D341Med (cell line): ENCODE measurements at regions not wholly inside any gene's neighbourhood (a gene's known extent, or its start where the extent isn't known, plus 50 kb on each side); places are given as distances from the start of the nearest gene placed in this dataset.
"Not testable (repeated sequence)": the region's sequence is repeated elsewhere in the genome, so short reads cannot be mapped to it uniquely, and the experiment has no call there.

Experiments
- DNase-seq: peaks from one replicate; pipeline ENCODE4 v3.0.0; 2012; ENCODE audit warnings: low spot score

DNA sequence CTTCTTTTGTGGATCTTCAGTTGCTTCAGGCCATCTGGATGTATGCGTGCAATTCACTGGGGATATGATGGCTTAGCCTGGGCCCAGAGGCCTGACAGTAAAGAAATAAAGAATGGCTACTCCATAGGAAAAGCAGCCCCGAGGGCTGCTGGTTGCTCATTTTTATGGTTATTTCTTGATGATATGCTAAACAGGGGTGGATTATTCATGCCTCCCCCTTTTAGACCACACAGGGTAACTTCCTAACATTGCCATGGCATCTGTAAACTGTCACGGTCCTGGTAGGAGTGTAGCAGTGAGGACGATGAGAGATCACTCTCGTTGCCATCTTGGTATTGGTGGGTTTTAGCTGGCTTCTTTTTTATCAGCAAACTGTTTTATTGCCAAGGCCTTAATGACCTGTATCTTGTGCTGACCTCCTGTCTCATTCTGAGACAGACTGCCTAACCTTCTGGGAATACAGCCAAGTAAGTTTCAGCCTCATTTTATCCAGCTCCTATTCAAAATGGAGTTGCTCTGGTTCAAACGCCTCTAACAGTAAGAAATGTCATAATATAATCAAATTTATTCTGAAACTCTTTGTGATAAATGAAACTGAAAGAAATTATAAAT, 60.5 kb downstream of the DSEL start:
- DNase-seq = no peak

DNA sequence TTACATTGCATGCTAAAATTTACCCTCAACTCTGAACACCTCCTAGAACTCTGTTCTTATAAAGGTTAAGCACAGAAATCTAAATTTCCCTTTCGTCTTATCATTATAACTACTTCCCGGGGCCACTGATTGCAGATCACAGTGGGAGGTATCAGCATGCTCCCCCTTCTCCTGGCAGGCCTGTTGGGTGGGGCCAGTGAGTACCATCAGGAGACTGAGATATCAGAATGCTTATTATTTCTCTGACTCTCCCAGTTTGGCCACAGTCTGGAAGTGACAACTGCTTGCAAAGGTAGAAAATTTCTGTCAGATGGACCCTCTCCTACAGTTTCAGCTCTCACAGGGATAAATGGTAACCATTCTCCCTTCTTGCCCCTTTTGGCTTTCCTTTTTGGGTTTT, 62.6 kb downstream of the DSEL start:
- DNase-seq = no peak

DNA sequence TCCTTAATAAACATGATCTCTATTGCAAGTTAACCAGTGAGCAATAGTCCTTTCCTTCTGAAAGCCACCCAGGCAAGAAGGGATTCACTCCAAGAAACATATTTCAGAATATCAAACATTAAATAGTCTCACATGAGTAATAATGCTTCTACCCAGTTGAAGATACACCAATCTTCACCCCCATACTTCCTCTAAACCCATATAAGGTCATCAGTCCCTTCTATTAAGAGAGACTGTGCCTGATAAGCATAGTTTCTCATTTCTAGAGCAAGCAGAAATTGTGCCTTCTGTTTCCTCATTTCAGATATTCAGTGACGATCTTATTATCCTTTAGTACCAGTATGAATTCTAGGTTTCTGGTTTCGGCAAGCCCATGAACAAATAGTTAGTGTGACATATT, 64.6 kb downstream of the DSEL start:
- no peak for DNase-seq

DNA sequence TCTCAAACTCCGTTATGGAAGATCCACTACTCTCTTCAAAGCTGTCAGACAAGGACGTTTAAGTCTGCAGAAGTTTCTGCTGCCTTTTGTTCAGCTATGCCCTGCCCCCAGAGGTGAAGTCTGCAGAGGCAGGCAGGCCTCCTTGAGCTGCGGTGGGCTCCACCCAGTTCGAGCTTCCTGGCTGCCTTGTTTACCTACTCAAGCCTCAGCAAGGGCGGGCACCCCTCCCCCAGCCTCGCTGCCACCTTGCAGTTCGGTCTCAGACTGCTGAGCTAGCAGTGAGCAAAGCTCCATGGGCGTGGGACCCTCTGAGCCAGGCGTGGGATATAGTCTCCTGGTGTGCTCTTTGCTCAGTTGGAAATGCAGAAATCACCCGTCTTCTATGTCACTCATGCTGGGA, 65.4 kb downstream of the DSEL start:
- DNase-seq = not testable (repeated sequence)

DNA sequence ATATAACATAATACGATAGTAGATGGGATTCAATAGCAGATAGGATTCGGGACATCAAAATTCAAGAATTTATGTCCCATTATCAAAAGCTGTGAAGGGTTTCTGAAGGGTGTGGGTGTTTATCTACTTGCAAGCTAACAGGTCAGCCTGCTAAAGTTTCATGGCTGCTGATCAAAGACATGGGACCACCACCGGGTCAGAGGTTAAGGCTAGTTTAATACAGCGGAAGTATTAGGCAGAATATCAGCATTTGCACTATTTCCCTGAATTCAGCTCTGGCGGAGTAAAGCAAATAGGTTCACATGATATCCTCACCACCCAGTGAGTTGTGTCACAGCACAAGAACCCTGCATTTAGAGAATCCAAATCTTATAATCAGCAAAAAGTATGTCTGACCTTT, 82.5 kb downstream of the DSEL start:
- no peak for DNase-seq

DNA sequence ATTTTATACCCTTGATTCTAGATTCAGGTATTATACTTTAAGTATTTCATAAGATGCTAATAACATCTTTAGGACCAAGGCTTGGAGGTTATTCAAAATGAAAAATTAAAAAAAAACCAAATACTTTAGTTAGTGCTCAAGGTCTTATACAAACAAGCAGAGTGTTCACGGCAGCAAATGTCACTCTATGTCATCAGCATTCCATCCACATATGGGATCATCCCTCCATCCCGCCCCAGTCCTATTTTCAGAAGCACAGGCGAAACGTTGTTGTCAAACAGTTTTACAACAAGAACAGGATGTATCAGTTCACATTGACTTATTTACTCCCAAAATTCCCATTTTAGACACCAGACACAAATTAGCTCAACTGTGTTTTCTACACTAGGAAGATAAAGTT, 83.7 kb downstream of the DSEL start:
- DNase-seq = no peak

DNA sequence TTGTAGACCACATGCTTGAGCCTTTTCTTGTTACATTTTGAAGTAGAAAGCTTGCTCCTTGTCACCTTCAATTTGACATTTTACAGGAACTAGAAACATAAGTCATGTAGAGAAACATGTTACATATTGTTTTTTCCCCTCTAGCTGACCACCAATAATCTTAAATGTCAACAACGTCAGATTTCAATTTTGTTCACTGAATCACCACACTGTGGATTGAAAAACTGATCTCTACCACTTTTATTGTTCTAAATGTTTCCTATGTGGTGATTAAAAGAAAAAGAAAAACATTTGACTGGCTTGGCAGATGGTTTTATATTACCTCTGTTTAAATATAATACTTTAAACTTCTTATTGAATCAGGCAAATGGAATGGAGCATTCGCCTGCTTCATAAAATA, 87.7 kb downstream of the DSEL start:
- DNase-seq = no peak

DNA sequence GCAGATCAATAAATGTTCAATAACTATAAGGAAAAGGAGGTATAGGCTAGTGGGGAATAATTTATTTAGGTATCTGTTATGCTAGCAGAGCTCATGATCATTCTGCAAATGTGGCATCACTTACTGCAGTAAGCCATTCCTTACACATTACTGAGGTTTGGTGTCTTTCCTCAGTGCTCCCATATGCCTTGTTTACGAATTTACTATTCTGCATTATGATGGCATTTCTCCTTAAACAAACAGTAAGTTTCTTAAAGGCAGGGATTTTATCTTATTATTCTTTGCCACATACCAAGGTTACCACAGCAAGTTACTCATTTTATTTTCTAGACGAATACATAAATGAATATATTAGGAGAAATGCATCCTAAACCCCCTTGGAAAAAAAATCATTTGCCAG, 88.4 kb downstream of the DSEL start:
- DNase-seq = no peak

DNA sequence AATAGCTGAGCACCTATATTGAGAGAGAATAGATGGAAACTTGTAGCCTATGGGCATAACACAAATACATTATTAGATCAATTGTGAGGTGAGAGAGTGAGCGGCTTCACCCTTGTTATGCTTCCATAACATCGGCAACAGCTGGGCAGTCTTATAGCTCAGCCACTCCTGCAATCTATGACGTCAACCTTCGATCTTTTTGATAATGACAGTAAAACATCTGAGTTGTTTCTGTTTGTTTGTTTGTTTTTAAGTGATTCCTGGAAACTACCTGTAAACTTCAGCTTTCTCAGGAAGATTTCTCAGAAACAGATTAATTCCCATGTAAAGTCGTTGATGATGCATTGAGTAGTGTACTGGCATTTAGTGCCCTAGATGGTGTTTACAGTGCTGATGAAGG, 90.0 kb downstream of the DSEL start:
- no peak for DNase-seq

DNA sequence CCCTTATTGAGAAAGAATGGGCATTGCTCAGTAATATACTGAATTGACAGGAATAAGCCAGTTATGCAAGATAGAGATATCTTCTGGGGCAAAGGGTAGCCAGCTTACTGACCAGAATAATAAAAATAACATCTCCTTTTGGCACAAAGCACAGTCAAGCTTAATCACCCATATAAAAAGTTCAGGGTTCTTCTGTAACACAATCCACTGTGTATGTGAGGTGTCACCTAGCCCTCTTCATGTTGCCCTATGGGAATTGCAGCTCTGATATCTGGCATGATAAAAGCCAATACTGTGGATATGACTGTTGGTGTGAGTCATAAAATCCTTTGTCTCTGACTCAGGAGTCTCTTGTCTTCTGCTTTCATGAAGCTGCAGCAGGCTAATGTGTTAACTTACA, 90.8 kb downstream of the DSEL start:
- no peak for DNase-seq

DNA sequence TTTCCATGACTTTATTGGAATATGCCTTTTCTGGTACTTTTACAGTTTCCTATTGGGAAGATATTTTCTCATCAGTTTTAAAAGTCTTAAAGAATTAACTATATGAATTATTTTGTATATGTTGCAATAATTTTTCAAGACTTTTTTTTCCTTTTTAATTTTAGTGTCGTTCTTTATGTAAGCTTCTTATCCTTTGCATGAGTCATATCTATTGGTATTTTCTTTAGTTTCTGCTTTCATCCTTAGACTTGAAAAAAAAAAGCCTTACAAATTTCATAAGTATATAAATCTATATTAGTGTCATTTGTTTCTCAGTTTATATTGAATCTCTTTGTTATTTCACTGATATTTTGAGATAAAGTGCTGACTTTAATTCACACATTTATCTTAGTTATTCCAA, 94.9 kb downstream of the DSEL start:
- no peak for DNase-seq

DNA sequence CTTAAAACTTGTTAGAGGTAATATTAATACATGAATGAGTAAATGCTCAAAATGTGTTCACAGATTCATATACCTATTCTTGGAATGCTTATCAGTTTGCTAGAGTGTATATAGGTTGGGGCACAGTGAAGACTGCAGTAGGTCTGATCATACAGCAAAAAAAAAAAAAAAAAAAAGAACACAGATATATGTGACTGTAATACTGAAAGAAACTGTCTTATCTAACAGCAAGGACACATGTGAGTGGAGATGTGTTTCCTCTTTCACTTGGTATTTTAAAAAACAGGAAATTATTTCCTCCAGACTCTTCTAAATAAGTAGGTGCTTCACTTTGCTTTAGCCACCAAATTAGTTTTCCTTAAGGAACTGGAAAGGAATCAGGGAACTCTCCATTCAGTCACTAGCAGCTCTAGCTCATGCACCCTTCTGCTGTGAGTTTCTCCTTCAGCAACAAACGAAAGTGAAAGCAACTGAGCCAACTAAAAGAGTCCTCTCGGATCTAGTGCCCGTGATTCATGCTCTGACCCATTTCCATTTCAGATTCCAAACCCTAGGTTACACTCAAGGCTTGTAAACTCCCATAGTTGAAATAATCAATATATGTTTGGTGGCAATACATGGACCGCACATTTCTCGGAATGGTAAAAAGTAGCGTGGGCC, 98.5 kb downstream of the DSEL start:
- no peak for DNase-seq

DNA sequence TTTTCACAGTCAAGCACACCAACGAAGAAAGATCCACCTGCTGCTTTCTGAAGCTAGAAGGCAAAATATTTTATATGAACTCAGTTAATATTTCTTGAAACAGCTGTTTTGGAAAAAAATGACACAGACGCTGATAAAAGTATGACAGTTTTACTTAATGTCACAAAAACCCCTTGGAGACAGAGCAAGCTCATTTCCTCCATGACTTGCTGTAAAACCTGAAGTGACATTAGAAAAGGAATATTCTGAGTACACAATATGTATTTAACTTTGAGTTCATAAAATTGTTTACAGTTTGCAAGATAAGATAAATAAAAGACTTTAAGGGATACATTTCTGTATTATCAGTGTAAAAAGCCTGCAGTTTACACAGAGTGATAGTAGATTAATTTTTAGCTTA, 105.4 kb downstream of the DSEL start:
- no peak for DNase-seq

DNA sequence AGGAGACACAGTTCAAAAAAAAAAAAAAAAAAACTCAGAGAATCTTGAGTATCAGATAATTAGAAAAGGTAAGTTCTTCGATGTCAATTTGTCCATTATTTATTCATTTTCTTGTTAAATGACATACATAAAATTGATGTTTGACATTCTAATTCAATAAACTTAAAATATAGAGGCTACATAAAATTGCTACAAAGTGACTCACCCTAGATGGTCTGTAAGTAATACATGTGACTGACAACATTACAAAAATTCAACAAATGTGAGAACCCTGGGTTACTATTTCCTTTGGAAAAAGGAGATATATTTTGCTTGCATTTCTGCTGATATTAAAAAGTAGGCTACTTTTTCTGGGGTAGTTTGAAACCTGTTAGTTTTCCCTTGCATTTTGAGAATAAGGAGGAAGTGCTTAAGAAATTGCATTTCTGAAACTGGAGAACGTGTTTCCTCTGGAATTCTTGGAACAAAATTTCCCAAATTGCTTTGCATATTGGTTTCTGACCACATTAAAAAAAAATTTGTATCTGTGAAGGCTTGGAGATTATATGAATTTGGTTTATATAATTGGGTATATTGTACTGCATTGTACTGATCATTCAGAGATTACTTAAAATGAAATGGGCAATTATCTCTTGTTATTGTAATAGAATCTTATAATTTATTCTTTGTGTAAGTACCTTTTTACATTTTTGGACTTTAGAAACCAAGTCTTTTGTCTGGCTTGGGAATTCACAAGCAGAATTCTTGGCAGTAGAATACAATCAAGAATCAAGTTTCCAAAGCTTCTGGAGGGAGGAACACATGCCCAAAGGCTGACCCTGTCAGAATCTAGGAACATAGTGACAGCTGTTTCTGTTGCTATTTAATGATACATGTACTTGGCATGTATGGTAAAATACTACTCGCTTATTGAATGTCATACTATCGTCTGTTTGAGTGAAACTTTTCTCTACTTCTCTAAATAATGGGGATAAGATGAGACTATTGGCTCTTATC, 106.1 kb downstream of the DSEL start:
- no peak for DNase-seq

DNA sequence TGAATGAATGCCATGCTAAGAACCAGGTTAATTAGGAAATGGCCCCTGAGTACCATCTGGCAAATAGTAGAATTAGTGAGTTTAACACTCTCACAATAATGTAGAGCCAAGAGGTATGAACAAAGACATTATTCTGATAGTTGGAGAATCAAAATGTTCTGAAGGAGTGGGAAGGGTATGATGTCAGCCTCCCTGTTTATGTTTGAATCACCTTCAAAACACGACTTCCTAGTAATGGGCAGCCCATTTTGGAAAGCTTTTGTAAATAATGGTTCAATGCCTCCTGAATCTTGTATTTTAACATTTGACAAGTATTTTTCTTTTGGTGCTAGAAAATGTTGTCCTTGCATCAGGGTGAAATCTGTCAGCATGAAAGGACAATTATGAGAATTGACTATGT, 108.3 kb downstream of the DSEL start:
- DNase-seq = no peak

DNA sequence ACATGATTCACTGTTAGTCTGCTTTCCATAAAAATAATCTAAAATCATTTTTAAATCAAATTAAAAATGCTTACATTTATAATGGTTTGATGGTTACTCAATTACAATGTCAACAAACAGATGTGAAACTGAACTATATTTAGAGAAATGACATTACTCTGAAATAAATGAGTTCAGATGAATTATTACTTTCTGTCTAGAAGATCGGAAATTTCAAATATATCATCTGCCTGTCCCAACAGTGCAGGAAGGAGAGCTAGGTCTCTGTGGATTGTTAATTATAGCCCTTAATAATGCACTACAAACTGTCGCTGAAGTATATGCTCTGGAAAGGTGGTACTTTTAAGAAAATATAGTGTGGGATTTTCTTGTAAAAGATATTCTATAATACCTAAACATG, 109.8 kb downstream of the DSEL start:
- no peak for DNase-seq

DNA sequence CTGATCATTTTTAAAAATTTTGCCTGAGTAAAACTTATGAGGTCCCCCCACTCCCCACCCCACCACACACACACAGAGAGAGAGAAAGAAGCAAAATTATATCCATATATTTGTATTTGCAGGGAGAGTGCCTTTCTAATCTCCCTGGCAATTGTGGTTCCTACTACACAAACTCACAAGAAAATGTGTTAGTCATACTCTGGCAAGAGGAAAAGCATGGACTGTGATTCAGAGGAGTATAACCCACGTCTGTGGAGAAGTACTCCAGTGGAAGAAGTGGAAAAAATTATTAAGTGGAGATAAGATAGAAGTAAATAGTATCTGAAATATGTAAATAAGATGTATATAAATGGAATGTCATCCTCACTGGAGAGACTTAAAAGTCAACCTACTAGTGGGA, 114.0 kb downstream of the DSEL start:
- no peak for DNase-seq

DNA sequence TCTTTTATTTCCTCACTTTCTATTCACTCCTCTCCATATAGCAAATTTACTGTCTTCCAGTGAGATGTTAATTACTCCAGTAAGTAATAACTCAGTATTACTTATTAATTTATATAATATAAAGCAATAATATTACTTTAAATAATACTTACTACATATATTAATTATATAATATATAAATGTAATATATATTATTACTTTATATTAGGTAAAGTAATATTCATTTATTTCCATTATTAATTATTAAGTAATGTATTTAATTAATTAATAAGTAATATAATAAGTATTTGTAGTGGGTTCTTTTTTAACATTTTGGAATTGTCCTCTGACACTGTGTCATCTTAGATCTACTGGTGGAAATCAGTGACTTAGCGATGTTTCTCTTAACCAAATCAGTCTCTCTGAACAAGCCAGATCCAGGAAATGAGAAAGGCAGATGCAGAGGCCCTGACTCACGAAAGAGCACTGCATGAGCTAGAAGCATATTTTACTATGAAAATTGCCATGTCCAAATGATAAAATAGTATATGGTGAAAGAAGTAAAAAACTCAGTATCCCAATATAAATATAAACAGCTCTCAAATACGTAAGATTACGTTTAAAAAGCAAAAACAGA, 115.9 kb downstream of the DSEL start:
- DNase-seq = no peak

DNA sequence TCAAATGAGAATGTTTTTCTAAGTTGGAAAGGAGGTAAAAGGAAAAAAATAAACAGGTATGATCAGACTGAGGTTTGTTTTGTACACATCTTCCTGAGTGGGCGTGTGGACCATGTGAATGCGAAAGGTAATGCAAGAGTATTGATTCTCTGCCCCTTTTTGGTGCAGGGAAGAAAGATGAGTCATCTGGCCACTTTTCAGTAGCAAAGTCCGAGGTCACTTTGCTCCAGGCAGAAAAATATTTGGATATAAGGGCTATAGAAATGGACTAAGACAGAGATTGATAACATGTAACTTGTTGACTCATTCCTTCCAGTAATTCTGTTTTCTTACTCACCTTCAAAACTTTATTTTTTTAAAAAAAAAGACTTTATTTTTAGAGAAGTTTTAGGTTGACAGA, 130.5 kb downstream of the DSEL start:
- no peak for DNase-seq

DNA sequence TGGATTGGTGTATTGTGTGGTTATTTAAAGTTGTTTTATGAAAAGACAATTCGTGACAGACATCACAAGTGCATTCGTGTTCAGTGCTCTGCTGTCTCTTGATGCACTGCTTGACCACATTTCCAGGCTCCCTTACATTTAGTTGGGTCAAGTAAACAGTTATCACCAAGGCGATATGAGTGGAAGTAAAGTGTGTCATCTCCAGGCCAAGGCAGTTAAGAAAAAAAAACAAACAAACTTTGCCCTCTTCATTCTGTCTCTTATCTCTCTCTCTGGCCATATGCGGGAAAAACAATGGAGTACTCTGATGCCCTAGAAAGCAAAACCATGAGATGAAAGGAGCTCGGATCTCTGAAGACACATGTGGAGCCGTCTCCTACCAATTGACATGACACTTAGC, 131.1 kb downstream of the DSEL start:
- DNase-seq = no peak

DNA sequence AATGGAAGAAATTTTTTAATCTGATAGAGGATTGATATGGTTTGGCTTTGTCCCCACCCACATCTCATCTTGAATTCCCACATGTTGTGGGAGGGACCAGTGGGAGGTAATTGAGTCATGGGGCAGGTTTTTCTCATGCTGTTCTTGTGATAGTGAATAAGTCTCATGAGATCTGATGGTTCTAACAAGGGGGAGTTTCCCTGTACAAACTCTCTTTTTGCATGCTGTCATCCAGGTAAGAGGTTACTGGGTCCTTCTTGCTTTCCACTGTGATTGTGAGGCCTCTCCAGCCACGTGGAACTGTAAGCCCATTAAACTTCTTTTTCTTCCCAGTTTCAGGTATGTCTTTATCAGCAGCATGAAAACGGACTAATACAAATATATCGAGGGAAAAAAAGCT, 132.5 kb downstream of the DSEL start:
- DNase-seq = not testable (repeated sequence)

DNA sequence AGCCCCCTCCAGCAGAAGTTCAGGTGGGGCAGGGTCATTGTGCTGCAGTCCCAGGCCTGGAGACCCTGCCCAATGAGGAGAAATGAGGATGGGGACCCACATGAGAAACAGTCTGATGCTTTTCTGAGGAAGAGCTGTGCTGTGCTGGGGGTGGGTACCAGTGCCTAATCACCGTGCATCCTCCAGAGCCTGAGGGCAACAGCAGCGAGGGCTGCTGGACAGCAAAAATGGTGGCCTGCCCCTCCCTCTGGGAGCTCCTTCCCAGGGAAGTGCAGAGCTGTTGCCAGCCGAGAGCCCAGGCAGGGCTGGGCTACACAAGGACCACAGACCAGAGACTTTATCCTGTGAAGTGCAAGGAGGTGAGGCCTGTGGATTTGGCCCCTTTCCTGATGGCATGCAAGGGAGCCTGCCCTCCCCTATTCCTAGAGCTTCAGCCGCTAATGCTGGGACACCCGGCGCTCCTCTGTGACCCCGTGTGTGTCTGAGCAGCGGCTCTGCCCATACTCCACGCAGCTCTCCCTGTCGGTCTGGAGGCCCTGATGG, 134.8 kb downstream of the DSEL start:
- no peak for DNase-seq
